HG02642 (cell line): ENCODE measurements at regions not wholly inside any gene's neighbourhood (a gene's known extent, or its start where the extent isn't known, plus 50 kb on each side); places are given as distances from the start of the nearest gene placed in this dataset.

Experiments
- ATAC-seq: cut with Tn5 transposase; IDR thresholded peaks from one replicate; pipeline ENCODE4 v1.9.1; 2021; ENCODE audit warnings: mild to moderate bottlenecking; ENCODE audit not compliant: unreplicated experiment, poor library complexity

DNA sequence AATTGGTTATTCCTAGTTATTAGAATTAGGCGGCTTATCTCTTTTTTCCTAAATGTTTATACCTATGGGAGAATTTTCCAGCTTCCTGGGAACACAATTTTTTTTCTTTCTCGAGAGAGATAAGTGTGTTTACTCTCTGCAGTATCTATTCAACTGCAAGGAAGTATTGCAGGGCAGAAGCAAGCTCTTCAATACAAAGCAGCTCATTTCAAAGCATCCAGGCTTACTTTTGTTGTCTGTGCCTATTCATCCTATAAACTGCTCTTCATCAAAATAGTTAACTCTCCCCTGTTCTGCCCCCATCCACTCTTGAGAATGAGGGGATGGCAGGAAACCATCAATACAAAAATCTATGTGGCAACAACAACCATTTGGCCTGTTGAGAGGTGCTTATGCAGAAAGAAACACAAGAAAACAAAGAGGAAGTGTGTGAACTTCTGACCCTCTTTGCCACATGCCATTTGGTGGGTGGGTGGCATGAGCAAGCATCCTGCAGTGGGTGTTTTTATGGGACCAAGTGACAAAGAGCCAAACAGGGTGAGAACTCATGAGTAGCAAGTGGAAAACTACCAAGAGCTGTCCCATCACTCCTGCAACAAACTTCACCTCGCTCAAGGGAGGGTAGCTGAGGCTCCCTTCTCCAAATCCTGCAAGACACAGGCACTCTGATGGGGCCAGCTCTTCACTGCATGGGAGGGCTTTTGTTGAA is 50.6 kb upstream of the MRPS6 start:
- ATAC-seq, result no peak

DNA sequence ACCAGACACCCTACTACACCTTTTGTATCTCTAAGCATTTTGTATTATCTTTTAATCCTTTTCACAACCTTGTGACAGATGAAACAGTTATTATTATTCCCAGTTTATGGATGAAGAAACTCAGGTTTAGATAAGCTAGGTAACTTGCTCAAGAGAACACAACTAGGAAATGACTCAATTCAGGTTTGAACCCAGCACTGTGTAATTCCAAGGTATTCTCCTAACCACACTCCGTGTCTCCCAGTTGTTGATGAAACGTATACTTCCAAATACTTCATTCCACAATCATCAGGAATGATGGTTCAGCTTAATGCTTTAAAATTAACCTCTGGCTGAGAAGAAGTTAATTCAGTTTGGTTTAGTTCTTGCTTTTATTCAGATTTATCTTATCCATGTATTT is 51.7 kb upstream of the MRPS6 start:
- no peak for ATAC-seq

DNA sequence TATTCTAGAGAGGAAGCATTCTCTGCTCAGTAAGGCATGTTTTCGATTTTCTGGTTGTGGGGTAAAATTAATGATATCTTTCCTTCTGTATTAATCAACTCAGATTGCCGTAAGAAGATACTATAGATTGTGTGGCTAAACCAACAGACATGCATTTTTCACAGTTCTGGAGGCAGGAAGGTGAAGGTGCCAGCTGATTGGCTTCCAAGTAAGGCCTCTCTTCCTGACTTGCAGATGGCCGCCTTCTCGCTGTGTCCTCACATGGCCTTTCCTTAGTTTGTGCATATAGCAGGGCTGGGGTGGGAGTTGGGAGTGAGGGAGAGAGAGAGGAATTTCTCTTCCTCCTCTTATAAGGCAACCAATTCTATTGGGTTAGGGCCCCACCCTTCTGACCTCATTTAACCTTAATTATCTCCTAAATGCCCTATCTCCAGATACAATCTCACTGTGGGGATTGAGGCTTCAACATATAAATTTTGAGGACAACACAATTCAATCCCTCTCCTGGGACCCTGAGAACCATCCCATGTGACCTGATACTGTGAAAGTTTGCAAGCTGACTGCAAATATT is 52.3 kb upstream of the MRPS6 start:
- ATAC-seq, result no peak

DNA sequence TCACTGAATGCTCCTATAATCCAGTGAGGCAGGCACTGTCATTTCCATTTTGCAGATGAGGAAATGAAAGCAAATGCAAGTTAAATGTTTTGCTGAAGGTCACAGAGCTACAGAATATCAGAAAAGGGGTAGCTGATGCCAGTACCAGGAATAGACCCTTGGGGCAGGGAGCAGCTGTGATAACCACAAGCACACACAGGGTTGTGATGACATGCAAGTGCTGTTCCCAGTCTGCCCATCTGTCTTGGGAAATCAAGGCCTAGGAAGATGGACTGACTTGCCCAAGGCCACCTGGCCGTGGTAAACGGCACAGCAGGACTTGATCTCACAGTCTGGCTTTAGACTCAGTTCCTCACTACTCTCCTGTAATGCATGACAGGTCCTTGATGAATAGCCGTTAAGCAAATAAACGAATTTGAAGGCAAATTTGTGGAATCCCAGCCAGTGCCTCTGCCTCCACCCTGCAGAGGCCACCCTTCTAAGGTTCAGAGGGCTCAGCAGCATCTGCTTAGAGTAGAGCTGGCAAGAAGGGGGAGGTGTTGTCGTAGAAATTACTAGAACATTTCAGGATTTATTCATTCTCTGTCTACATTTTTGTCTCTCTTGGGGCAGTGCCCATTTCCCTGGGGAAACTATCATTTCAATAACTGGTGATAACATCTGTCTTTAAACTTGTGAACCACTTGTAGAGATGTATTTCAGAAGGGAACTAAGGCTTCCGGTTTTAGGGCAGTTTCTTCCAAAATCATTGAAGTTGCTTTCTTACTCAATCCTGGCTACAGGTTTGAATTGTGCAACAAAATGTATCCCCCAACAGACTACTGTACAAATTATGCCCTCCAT is 53.2 kb upstream of the MRPS6 start:
- ATAC-seq, result peak; percentile 44

DNA sequence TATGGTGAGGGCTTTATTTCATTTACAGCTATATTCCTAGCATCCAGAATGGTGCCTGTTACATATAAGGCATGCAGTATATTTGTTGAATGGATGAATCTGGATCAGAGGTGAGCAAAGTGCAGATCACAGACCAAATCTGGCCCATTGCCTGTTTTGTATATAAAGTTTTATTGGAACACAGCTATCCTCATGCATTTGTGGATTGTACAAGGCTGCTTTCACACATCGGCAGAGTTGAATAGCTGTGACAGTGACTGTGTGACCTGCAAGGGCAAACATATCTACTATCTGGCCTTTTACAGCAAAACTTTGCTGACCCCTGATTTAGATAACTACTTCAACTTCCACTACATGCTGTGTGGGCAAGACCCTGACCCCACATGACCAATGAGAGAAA is 54.0 kb upstream of the MRPS6 start:
- no peak for ATAC-seq

DNA sequence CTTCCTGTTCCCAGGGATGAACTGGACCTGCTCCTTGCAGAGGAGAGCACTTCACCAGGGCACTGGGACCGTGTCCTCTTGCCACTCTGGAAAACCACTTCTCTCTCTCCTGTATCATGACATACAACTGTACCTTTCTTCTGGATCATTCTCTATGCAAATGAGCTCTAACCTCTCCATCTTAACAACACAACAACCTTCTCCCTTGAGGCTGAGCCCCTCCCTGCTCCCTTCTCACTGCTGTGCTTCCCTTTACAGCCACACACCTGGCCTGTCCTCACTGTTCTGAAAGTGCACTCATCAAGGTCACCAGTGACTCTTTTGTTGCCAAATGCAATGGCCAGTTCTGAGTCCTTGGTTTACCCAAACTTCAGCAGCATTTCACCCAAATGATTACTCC is 54.5 kb upstream of the MRPS6 start:
- ATAC-seq, result no peak

DNA sequence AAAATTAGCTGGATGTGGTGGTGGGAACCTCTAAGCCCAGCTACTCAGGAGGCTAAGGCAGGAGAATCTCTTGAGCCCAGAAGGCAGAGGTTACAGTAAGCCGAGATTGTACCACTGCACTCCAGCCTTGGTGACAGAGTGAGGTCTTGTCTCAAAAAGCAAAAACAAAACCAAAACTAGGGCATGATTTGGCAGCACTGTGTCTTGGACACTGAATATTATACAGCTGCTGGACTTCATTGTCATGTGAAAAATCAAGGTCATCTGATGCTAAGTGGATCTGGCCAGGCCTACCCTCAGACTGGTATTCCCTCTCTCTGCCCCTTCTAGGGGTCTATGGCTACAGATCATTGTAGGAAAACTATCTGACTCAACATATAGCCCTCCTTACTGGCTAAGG is 55.2 kb upstream of the MRPS6 start:
- ATAC-seq, result no peak

DNA sequence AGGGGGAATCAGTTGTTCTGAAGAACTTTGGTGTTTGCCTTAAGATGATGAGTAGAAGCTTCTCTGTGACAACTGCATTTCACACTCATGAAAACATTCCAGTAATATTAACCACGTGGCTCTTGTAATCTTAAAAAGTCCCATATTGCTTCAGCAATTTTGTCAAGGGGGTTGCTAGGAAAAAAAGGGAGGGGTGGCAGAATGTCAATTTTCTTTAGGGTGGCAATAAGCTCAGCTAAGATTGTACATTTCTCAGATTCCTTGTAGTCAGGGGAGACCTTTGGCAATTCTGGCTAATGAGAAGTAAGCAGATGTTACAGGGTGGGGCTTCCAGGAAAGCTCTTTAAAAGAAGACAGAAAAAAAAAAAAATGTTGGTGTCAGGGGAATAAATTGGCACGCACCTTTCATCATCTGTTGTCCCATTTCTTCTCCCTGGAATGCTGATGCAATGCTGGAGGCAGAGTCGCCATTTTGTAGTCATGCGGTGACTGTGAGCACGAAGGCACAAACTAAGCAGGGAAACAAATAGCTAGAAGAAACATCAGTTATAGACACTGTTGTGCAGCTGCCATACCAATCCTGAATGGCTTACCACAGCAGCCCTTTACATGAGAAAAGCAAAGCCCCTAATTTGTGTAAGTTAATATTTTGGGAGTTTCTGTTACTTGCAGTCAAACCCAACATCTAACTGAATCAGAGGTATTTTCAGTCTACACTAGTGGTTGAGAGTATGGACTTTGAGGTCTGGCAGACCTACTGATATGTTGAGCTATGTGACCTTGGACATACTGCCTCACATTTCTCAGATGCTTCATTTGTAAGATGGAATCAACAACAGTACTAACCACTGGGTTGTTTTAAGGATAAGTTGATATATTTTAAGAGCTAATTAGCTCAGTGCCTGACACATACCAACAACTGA is 56.1 kb upstream of the MRPS6 start:
- ATAC-seq, result peak; percentile 50

DNA sequence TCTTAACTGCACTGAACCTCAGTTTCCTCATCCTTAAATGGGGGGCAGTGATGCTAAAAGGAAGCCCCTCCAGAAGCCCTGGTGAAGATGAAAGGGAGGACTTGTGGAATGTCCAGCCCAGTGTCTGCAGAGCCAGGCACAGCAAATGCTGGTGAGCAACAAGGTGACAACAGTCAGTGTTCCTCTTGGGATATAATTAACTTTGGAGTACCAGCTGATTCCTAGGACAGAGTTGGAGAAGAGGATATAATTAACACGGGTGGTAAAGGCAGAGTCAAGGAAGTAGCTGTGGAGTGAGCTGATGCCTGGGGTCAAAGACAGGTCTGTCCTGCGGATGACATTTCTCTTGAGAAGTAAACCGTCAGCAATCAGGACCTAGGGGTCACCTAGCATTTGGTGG is 60.7 kb upstream of the MRPS6 start:
- ATAC-seq, result no peak

DNA sequence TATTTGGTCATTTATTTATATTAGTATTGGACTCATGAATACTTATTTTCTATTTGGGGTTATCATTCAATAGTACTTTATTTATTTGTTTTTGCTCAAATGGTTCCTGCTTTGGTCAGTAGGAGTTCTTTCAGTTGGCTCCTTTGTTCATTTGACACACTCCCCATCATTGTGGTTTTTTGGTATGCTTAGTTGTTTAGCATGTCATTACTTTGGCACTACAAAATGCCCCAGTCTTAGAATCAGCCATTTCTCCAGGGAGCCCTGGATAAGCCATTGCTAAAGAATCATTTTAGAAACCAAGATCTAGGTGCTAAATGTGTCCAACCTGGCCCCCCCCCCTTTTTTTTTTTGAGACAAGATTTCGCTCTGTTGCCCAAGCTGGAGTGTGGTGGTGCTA is 61.7 kb upstream of the MRPS6 start:
- ATAC-seq, result no peak

DNA sequence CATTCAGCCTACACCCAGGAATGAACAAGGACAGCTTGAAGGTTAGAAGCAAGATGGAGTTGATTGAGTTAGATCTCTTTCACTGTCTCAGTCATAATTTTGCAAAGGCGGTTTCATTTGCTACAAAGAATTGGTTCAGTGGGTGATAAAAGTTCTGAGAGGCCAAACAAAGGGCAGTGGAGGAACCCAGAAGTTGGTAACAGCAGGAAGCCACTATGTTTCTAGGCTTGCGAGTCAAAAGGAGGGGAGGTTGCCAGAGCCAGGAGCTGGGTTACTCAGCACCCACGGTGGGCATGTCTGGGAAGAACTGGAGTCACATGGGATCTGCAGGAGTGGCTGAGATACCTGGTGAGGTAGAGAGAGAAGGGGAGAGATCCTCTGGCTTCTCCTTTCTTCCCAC is 64.2 kb upstream of the MRPS6 start:
- no peak for ATAC-seq

DNA sequence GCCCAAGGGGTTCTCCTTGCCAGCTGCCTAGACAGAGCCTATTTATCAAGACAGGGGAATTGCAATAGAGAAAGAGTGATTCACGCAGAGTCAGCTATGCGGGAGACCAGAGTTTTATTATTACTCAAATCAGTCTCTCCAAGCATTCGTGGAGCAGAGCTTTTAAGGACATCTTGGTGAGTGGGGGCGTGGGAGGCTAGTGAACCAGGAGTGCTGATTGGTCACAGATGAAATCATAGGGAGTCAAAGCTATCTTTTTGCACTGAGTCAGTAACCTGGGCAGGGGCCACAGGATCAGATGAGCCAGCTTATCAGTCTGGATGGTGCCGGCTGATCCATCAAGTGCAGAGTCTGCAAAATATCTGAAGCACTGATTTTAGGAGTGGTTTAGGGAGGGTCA is 64.8 kb upstream of the MRPS6 start:
- no peak for ATAC-seq

DNA sequence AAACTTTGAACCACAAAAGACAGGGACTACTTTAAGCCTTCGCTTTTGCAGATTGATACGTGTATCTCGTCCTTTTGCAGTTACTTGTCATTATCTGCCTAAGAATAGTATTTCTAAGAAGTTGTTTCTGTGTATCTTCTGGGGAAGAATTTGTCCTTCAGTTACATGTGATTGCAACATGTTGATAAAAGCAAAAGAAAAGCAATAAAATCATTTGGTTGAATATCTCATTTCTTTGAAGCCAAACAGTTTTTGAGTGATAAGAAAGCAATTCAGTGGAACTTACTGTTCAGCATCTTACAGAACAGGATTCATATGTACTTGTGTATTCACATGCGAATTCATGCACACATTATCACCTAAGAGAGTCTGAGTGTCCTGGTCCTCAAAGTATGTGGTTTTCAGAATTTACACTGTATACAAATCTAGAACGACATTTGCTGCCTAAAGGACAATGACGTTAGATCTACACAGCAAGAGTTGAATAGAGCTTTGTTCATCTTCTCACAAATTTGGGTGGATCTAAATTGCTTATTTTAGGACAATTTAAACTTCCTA is 66.7 kb upstream of the MRPS6 start:
- ATAC-seq, result no peak

DNA sequence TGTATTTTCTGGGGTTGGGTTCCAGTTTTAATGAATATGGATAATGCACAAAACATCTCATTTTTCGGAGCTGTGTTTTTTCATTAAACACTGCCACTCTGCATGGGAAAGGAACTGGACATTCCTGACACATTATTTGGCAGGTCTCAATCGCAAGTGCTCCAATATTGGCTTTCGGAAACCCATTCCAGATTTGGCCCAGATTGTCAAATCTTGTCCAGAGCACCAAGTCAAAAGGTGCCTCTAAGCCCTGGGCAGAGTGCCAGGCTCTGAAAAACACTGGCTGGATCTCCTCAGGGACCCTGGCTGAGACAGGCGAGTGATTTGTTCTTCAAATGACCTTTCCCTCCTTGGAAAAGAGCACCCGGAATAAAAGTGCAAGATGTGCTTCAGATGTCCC is 68.4 kb upstream of the MRPS6 start:
- ATAC-seq, result no peak

DNA sequence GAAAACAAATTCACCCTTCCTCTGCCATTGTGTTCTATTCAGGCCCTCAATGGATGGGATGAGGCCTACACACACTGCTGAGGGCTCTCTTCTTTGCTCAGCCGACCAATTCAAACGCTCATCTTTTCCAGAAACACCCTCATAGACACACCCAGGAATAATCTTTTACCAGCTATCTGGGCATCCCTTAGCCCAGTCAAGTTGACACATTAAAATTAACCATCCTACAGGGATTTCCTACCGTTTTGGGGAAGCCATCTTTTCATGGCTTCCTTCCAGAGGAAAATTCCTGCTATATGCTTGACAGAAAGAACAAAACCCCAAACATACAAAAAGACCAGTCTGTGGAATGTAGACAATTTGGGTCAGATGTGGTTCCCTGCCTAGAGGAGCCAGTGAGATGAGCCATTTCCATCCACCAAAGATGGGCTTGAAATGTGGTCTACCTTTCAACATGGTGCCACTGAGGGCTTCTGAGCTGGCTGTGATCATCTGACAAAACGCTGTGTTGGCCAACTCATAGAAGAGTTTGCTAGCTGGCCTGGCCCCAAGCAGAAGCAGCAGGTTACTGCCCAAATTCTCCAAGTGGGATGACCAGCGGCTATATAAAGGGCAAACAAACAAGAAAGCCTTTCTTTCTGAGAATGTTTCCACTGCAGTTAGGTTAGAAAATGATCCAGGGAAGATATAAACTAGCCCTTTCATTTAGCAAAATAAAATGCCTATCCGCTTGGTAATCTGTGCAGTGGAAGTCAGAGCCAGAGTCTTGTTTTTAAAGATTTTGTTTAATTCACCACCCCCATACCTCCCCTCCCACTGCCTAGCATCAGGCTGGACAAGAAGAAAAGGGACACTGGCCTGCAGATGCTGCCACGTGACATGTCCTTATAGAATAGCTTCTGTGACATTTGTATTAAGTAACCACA is 69.1 kb upstream of the MRPS6 start:
- no peak for ATAC-seq

DNA sequence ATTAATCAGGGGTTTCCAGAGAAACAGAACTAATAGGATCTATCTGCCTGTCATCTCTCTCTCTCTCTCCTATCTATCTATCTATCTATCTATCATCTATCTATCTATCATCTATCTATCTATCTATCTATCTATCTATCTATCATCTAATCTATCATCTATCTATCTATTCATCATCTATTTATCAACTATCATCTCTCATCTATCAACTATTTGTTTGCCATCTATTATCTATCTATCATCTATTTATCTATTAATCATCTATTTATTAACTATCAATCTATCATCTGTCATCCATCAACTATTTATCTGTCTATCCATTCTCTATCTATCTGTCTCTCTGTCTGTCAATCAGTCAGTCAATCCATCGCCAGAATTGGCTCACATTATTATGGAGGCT is 70.0 kb upstream of the MRPS6 start:
- no peak for ATAC-seq

DNA sequence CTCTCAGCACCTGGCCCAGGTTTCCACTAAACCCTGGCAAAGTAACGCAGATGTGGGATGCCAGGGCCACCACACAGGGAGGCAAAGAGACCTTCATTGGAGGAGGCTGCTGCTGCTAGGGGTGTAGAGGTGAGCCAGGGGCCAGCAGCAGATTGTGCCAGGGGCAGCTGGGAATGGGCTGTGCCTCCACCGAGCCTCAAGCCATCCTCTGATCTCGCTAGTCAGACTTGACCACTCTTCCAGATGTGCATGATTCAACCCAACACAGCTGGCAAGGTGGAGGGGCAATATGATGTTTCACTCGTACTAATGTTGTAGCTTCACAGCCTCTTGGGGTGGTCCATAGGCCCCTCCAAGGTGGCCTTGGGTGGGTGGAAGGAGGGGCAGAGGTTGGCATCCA is 73.0 kb upstream of the MRPS6 start:
- no peak for ATAC-seq

DNA sequence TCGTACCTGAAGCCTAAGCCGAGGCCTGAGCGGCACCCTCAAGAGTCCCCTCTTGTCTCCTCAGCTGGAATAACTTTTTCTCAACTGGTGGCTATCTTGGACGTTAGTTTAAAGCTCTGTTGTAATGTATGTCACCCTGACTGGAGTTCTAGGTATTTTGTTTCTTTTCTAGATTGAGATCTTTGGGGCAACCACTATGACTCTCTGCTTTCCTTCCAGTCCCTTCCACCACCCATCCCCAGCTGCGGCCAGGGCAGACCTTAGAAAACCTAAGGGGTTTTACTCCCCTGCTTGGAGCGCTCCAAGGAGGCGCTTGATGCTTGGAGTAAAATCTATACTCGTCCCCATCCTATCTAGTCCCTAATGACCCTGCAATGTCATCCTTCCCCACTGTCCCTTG is 74.6 kb upstream of the MRPS6 start:
- ATAC-seq, result no peak

DNA sequence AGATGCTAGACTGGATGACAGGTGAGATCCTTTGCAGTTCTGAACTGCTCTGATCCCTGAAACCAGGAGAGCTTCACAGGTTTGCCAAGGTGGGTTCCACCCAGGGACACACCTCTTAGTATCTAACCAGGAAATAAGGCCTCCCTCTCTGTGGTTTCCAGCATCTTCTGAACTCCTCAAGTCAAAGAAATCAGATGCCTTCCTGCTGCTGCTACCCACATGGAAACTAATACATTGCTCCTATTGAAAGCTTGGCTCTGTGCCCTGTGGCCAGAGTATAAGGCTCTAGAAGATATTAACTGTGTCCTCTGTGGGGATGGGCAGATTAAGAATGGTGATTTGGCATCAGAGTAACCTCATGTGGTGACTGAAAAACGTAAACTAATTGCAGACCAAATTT is 75.0 kb upstream of the MRPS6 start:
- no peak for ATAC-seq
